ENCODE measurements at regions not wholly inside any gene's neighbourhood (a gene's known extent, or its start where the extent isn't known, plus 50 kb on each side); places are given as distances from the start of the nearest gene placed in this dataset.

- DNase-seq (ENCODE audit: low spot score), result no peak
Measured at GRCh38 chr1:199287206-199287605, 648.4 kb downstream of the PTPRC start.

- DNase-seq (ENCODE audit: low spot score), result no peak
Measured at GRCh38 chr1:199287647-199288046, 648.8 kb downstream of the PTPRC start.

DNA sequence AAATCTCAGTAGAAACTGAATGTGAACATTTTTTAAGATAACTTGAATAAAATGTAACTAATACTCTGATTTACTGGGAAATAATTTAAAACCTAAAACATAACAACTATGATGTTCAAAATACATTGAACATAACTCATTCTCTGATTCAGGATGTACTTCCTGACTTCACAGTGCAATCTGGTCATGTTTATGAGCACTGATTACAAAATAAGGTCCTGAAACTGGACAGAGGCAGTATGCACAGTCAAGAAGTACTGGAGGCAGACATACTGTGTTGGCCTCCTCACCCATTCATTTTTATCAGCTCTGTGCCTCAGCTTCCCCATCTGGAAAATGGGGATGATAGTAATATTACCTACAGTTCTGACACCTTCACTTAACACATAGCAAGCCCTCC lies 651.3 kb downstream of the PTPRC start:
- DNase-seq (ENCODE audit: low spot score), result no peak

DNA sequence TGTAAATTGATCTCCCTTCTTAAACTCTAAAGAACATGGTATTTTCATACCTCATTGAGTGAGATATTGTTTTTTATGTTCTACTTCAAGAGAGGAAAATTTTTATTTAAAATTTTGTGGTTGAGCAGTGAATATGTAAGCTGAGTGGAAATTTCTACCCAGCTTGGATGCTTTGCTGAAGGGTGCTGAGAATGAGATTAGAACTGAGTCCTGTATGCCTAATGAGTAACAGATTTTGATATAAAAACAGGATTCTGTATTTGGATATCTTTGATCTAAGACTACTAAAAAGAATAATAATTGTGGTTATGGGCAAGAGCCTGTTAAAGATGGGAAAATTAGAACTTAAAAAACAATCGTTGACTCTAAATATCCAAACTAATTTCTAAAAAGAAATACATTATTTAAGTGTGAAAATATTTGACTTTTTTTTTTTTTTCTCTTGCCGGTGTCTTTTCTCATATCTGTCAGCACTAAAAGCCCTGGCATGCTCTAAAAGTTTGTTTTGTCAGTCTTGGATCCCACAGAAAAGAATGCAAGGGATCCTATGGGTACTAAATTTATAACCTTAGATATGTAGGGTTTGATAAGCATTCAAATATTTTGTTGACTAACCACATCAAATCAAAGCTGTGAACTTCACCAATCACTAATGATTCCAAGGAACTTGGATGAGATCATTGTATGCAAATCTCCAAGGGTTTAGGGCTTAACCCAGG lies 652.3 kb downstream of the PTPRC start:
- DNase-seq (ENCODE audit: low spot score), result no peak

GRCh38 chr1:199292896-199293295 lies 654.1 kb downstream of the PTPRC start:
- no peak for DNase-seq (ENCODE audit: low spot score)

- no peak for DNase-seq (ENCODE audit: low spot score)
Measured at GRCh38 chr1:199295107-199295506, 656.3 kb downstream of the PTPRC start.

DNA sequence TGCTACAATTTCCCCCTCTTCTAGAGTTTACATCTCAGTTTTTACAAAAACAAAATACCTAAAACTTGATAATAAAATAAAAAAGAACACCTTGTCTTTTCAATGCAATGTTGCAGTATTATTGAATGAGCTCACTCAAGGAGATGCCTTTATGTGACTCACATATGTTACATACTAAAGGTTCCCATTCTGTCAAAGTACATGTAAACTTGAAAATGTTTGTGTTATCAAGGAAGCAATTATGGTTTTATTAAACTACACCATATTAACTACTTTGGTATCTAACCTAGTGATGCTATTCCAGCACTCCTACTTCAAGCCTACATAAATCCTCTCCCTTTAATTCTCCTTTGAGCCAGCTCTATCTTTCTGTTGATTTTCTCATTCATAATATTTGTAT lies 658.3 kb downstream of the PTPRC start:
- DNase-seq (ENCODE audit: low spot score), result no peak

DNA sequence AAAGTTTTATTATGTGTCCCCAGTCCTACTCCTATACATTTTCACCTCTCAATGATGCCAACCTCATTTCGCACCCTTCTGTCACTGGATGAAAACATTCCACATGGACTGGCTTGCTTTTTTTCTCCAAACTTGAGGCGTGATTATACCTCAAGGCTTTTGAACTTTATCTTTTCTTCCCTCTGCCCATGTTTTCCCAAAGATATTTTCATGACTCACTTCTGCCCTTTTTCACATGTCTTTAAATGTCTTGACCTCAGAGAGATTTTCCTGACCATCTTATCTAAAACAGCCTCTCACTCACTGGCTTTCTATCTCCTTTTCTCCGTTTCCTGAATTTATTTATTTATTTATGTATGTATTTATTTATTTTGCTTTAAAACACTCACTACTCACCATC lies 659.0 kb downstream of the PTPRC start:
- DNase-seq (ENCODE audit: low spot score), result no peak

DNA sequence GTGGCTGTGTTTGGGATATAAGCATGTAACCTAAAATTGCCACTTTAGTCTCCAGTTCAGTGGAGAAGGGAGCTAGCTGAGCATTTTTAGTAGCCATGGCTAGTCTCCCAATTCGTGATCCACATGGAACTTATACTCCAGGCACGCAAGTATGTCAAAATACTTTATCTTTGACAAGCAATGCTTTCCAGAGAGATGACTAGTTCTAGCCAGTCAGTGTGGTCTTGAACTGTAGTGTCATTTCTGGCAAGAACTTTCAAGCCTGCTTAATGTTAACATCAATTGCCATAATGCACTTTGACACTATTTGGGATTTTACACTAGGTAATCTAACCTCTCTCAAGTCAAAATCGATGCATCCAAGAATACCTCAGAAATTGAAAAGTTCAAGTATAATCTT lies 660.0 kb downstream of the PTPRC start:
- DNase-seq (ENCODE audit: low spot score), result no peak

- DNase-seq (ENCODE audit: low spot score), result no peak
Measured at GRCh38 chr1:199301472-199302217, 662.8 kb downstream of the PTPRC start.

- peak; percentile 78 for DNase-seq (ENCODE audit: low spot score)
Measured at GRCh38 chr1:199302554-199302953, 663.7 kb downstream of the PTPRC start.

GRCh38 chr1:199303035-199303434 lies 664.2 kb downstream of the PTPRC start:
- no peak for DNase-seq (ENCODE audit: low spot score)

DNA sequence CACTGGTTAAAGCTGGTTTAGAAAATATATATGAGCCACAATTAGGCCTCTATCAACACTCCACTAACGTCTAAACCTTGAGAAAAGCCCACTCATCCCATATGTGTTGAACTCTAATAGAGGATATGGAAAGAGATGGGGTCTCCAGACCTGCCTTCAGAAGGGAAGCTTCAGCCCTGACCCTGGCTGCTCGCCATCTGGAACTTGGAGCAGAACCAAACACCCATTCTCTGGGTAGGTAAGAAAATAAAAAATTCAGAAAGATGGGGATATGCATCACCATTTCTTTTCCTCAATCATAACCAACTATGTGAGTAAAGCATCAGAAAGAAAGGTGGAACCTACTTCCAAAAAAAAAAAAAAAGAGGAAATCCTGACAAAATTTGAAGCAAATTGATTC lies 666.2 kb downstream of the PTPRC start:
- DNase-seq (ENCODE audit: low spot score), result no peak

DNA sequence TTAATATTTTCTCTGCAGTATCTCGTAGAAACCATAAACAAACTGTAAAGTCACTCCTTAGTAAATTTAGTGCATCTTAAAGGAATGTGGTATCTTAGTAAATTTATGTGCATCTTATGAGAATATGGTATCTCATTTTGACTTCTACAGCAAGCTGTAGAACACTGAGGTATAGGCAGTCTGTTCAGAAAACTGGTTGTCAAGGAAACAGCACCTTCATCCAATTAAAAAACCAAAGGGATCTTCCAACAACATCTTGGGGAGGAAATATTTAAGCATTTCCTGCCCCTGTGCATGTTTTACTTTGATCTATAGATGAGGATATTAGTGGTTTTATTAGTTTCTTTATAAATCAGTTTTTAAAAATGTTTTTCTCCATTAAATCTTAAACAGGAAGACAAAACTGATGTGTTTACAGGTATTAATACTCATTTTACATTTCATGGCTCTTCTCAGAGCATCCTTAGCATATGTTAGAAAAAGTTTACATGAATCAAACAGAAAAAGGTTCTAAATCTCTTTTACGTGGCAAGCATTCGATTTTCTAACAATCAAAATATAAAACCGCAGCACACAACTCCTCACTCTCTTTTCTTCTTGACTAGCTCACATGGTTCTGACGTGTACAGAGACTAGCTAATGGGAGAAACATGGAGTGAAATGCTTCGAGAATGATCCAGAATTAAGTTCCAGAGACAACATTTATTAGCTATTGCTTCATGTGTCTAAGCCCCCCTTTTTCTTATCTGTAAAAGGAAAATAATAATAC lies 668.8 kb downstream of the PTPRC start:
- DNase-seq (ENCODE audit: low spot score), result no peak

DNA sequence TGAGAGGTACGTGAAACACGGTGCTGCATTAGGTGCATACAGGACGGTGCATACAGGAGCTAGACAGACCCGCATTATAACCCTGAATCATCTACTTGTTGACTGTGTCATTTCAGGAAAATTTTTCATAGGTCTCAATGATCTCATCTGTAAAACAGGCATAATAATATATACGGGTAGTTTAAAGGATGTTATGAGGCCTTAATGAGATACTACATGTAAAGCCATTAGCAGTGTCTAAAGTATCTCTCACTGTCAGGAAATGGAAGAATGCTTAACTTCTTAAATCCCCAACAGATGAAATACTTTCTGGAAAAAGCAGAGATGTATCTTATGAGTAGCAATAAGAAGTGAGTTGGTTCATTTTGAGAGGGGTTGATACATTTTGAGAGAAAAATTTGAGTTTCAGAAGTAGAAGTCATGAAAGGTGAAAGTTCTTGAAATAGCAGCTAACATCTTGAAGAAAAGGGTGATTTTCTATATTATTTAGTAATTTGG lies 669.6 kb downstream of the PTPRC start:
- no peak for DNase-seq (ENCODE audit: low spot score)

GRCh38 chr1:199310708-199311107 lies 671.9 kb downstream of the PTPRC start:
- DNase-seq (ENCODE audit: low spot score), result no peak

GRCh38 chr1:199311478-199312262 lies 672.8 kb downstream of the PTPRC start:
- DNase-seq (ENCODE audit: low spot score), result no peak

DNA sequence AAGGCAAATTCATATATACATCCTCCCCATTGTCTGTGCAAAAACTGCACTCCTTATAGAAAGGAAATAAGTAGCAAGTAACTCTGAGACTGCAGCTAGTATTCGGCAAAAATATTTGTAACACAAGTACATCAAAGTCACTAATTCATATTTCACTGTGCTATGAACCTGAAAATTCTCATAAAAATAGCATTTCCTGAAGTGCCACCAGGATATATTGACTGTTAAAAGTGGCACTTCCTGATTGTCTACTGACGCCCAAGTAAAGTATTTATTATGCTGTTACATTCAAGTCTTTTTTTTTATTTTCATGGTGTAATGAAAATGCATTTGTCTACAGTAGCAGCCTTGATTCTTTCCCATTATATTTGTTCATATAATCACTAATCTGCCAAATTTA lies 673.8 kb downstream of the PTPRC start:
- DNase-seq (ENCODE audit: low spot score), result peak; percentile 7

DNA sequence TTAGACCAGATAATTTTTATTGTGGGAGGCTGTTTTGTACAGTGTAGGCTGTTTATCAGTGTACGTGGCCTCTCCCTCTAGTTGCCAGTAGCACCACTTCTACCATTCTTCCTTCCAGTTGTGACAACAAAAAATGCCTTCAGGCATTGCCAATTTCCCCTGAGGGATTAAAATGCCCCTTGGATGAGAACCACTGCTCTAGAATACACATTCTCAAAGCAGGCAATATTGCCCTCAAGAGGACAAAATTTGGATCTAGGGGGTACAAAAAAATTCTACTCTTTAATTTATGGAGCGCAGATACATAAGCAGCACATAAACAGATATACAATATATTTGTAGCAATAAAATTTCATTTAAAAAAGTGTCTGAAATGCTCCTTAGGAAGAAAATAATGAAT lies 674.6 kb downstream of the PTPRC start:
- peak; percentile 5 for DNase-seq (ENCODE audit: low spot score)

- no peak for DNase-seq (ENCODE audit: low spot score)
Measured at GRCh38 chr1:199319341-199319740, 680.5 kb downstream of the PTPRC start.

GRCh38 chr1:199322278-199322677 lies 683.4 kb downstream of the PTPRC start:
- no peak for DNase-seq (ENCODE audit: low spot score)

DNA sequence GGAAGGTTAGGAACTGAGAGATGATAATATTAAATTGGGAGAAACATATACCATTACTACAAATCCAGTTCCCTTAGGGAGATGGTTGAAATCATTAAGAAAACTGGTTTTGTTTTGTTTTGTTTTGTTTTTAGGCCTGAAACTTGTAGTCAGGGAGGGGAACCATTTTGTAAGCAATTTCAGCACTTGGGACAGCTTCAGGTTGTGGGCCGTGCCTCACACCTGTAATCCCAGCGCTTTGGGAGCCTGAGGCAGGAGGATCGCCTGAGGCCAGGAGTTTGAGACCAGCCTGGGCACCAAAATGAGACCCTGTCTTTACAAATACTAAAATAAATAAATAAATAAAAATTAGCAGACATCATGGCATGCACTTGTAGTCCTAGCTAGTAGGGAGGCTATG lies 694.3 kb upstream of the NR5A2 start:
- no peak for DNase-seq (ENCODE audit: low spot score)

Measured in kidney capillary endothelial cell (primary cell).